Neural progenitor cell (in vitro differentiated cells): ENCODE measurements at regions not wholly inside any gene's neighbourhood (a gene's known extent, or its start where the extent isn't known, plus 50 kb on each side); places are given as distances from the start of the nearest gene placed in this dataset.
"Not testable (repeated sequence)": the region's sequence is repeated elsewhere in the genome, so short reads cannot be mapped to it uniquely, and the experiment has no call there.

ENCODE experiments used
- DNase-seq: peaks from one replicate; pipeline ENCODE4 v3.0.0-alpha.2; 2016; ENCODE audit warnings: low spot score
- H2AFZ ChIP-seq: fragments of 200-600 bp; sonication (generic); replicated peaks from 2 replicates; pipeline ENCODE4 v1.6.1; 2016; ENCODE audit warnings: antibody characterized with exemption
- H3F3A ChIP-seq: fragments of 200-600 bp; sonication (generic); 2 replicates; pipeline ENCODE4 v1.6.1; 2016; ENCODE audit warnings: antibody characterized with exemption, low read depth
- H3K27ac ChIP-seq: fragments of 200-600 bp; sonication (generic); 2 replicates; pipeline ENCODE4 v1.5.1; 2016; ENCODE audit warnings: mild to moderate bottlenecking
- H3K27me3 ChIP-seq: fragments of 200-600 bp; sonication (generic); 2 replicates; pipeline ENCODE4 v1.6.1; 2016; ENCODE audit warnings: mild to moderate bottlenecking, moderate library complexity
- H3K36me3 ChIP-seq: fragments of 200-600 bp; sonication (generic); 2 replicates; pipeline ENCODE4 v1.5.1; 2016
- H3K4me1 ChIP-seq: fragments of 200-600 bp; sonication (generic); 2 replicates; pipeline ENCODE4 v1.6.1; 2016; ENCODE audit warnings: mixed run types
- H3K4me2 ChIP-seq: fragments of 200-600 bp; sonication (generic); 2 replicates; pipeline ENCODE4 v1.6.1; 2016
- H3K4me3 ChIP-seq: fragments of 200-600 bp; sonication (generic); 2 replicates; pipeline ENCODE4 v1.5.1; 2016
- H3K79me2 ChIP-seq: fragments of 200-600 bp; sonication (generic); 2 replicates; pipeline ENCODE4 v1.6.1; 2016; ENCODE audit warnings: low read depth
- H3K9ac ChIP-seq: fragments of 200-600 bp; sonication (generic); 2 replicates; pipeline ENCODE4 v1.6.1; 2016
- H3K9me3 ChIP-seq: fragments of 200-600 bp; sonication (generic); 2 replicates; pipeline ENCODE4 v1.5.1; 2016; ENCODE audit warnings: low read depth
- H4K20me1 ChIP-seq: fragments of 200-600 bp; sonication (generic); 2 replicates; pipeline ENCODE4 v1.6.1; 2016; ENCODE audit warnings: low read depth
- H3K27ac Mint-ChIP-seq: 3 replicates; pipeline ENCODE4 v1.8.0; 2021; ENCODE audit warnings: mixed read lengths
- H3K27me3 Mint-ChIP-seq: 2 replicates; pipeline ENCODE4 v1.8.0; 2022; ENCODE audit warnings: low read depth, mild to moderate bottlenecking, inconsistent platforms, moderate library complexity, mixed read lengths; ENCODE audit not compliant: insufficient read depth
- H3K36me3 Mint-ChIP-seq: 3 replicates; pipeline ENCODE4 v1.8.0; 2021; ENCODE audit warnings: mixed read lengths
- H3K4me1 Mint-ChIP-seq: 3 replicates; pipeline ENCODE4 v1.8.0; 2021; ENCODE audit warnings: mixed read lengths
- H3K4me3 Mint-ChIP-seq: 3 replicates; pipeline ENCODE4 v1.8.0; 2021; ENCODE audit warnings: mild to moderate bottlenecking, moderate library complexity, mixed read lengths
- H3K9me3 Mint-ChIP-seq: 3 replicates; pipeline ENCODE4 v1.8.0; 2020; ENCODE audit warnings: mixed read lengths
- CTCF ChIP-seq: fragments of 200-600 bp; sonication (generic); IDR thresholded peaks from 2 replicates; pipeline ENCODE4 v1.5.1; 2017; ENCODE audit warnings: antibody characterized with exemption, mild to moderate bottlenecking
- EZH2 ChIP-seq: fragments of 200-600 bp; sonication (generic); IDR thresholded peaks from 2 replicates; pipeline ENCODE4 v1.6.1; 2017; ENCODE audit warnings: antibody characterized with exemption, mild to moderate bottlenecking, moderate library complexity
- EZH2phosphoT487 ChIP-seq: fragments of 200-600 bp; sonication (generic); IDR thresholded peaks from 2 replicates; pipeline ENCODE4 v1.6.1; 2017; ENCODE audit warnings: antibody characterized with exemption

GRCh38 chr4:20193141-20193936 is 58.4 kb upstream of the SLIT2 start:
- no peaks in the 10 kb centered on the region for H3K4me1 Mint-ChIP-seq
- no peak overlapping the region for H3K4me2 ChIP-seq
- no peaks in the 10 kb centered on the region for H3K36me3 ChIP-seq
- no peaks in the 10 kb centered on the region for H3F3A ChIP-seq
- H2AFZ ChIP-seq, result no peak overlapping the region
- H3K79me2 ChIP-seq, result no peaks in the 10 kb centered on the region
- no peak overlapping the region for H3K9ac ChIP-seq
- H3K4me3 Mint-ChIP-seq, result no peak overlapping the region
- H3K27me3 ChIP-seq, result no peaks in the 10 kb centered on the region
- no peaks in the 10 kb centered on the region for H3K9me3 ChIP-seq
- DNase-seq, result no peak
- H3K4me1 ChIP-seq, result no peaks in the 10 kb centered on the region
- H3K36me3 Mint-ChIP-seq, result no peaks in the 10 kb centered on the region
- H4K20me1 ChIP-seq, result no peaks in the 10 kb centered on the region
- H3K9me3 Mint-ChIP-seq, result no peaks in the 10 kb centered on the region
- no peak overlapping the region for H3K27ac ChIP-seq
- TF ChIP-seq EZH2 (no peak), EZH2phosphoT487 (no peak), CTCF (no peak)
- no peak overlapping the region for H3K27ac Mint-ChIP-seq
- no peaks in the 10 kb centered on the region for H3K27me3 Mint-ChIP-seq
- H3K4me3 ChIP-seq, result no peak overlapping the region

GRCh38 chr4:20192736-20193135 is 59.0 kb upstream of the SLIT2 start:
- H3K4me1 Mint-ChIP-seq, result no peaks in the 10 kb centered on the region
- H3F3A ChIP-seq, result no peaks in the 10 kb centered on the region
- H3K9me3 ChIP-seq, result no peaks in the 10 kb centered on the region
- no peaks in the 10 kb centered on the region for H3K27me3 Mint-ChIP-seq
- no peak overlapping the region for H3K4me3 ChIP-seq
- no peak overlapping the region for H2AFZ ChIP-seq
- no peak overlapping the region for H3K4me3 Mint-ChIP-seq
- no peak overlapping the region for H3K4me2 ChIP-seq
- no peak overlapping the region for H3K9ac ChIP-seq
- no peaks in the 10 kb centered on the region for H4K20me1 ChIP-seq
- no peaks in the 10 kb centered on the region for H3K36me3 Mint-ChIP-seq
- H3K36me3 ChIP-seq, result no peaks in the 10 kb centered on the region
- no peaks in the 10 kb centered on the region for H3K9me3 Mint-ChIP-seq
- H3K27ac Mint-ChIP-seq, result no peak overlapping the region
- H3K27me3 ChIP-seq, result no peaks in the 10 kb centered on the region
- TF ChIP-seq CTCF (no peak), EZH2 (no peak), EZH2phosphoT487 (no peak)
- no peaks in the 10 kb centered on the region for H3K4me1 ChIP-seq
- H3K27ac ChIP-seq, result no peak overlapping the region
- H3K79me2 ChIP-seq, result no peaks in the 10 kb centered on the region
- DNase-seq, result no peak

- no peak overlapping the region for H3K27ac ChIP-seq
- H4K20me1 ChIP-seq, result no peaks in the 10 kb centered on the region
- H3K36me3 Mint-ChIP-seq, result peaks cover 2% of the 10 kb centered on the region
- no peaks in the 10 kb centered on the region for H3K27me3 ChIP-seq
- no peak overlapping the region for H3K9ac ChIP-seq
- no peak overlapping the region for H3K4me3 Mint-ChIP-seq
- no peaks in the 10 kb centered on the region for H3K79me2 ChIP-seq
- no peak overlapping the region for H3K4me3 ChIP-seq
- H2AFZ ChIP-seq, result no peak overlapping the region
- no peak for DNase-seq
- H3K27ac Mint-ChIP-seq, result no peak overlapping the region
- no peaks in the 10 kb centered on the region for H3K27me3 Mint-ChIP-seq
- H3K9me3 Mint-ChIP-seq, result peaks cover 7% of the 10 kb centered on the region
- no peaks in the 10 kb centered on the region for H3K4me1 ChIP-seq
- H3K4me1 Mint-ChIP-seq, result no peaks in the 10 kb centered on the region
- no peak overlapping the region for H3K4me2 ChIP-seq
- TF ChIP-seq EZH2, result no peak
- no peak for TF ChIP-seq EZH2phosphoT487
- TF ChIP-seq CTCF, result no peak
- H3F3A ChIP-seq, result no peaks in the 10 kb centered on the region
- no peaks in the 10 kb centered on the region for H3K36me3 ChIP-seq
- no peaks in the 10 kb centered on the region for H3K9me3 ChIP-seq
Measured at GRCh38 chr4:20185103-20185502, 66.6 kb upstream of the SLIT2 start.

GRCh38 chr4:20183131-20183530 is 68.6 kb upstream of the SLIT2 start:
- not testable (repeated sequence) for H3K9ac ChIP-seq, DNase-seq, H3F3A ChIP-seq, H3K27ac Mint-ChIP-seq, H3K4me2 ChIP-seq, H3K4me1 ChIP-seq, H3K36me3 ChIP-seq, H3K27me3 ChIP-seq, H3K27me3 Mint-ChIP-seq, H3K9me3 Mint-ChIP-seq, H2AFZ ChIP-seq, H4K20me1 ChIP-seq, H3K4me3 Mint-ChIP-seq, H3K27ac ChIP-seq, H3K36me3 Mint-ChIP-seq, H3K79me2 ChIP-seq, H3K4me3 ChIP-seq, H3K9me3 ChIP-seq, H3K4me1 Mint-ChIP-seq
